ENCODE measurements at regions not wholly inside any gene's neighbourhood (a gene's known extent, or its start where the extent isn't known, plus 50 kb on each side); places are given as distances from the start of the nearest gene placed in this dataset.

GRCh38 chr6:133688705-133689492, 200.0 kb upstream of the TCF21 start:
- H4K20me1 ChIP-seq (ENCODE audit: insufficient read depth, low read length): no peaks in the 10 kb centered on the region
- no peaks in the 10 kb centered on the region for H3K9me1 ChIP-seq (ENCODE audit: insufficient read depth, low read length)
- no peak overlapping the region for H2BK20ac ChIP-seq (ENCODE audit: low read depth, low read length)
- in situ Hi-C loops (cut with MboI; ENCODE audit: low sequenced_read_pairs) (no loop called here), intact Hi-C loops (cut with micrococcal nuclease) (no loop called here), dilution Hi-C loops (cut with HindIII; ENCODE audit: low sequenced_read_pairs, unreplicated experiment) (no loop called here)
- ChIA-PET POLR2A (ENCODE audit: unreplicated experiment) (no interaction called here), CTCF (interaction anchor here (0.7 to 0.8 kb wide), 2 partner anchors 16 to 18 kb away, joined by 3 read pairs; no protein-coding TSS in a partner anchor)
- no peak overlapping the region for H3K27ac ChIP-seq (ENCODE audit: insufficient read depth, low read length)
- no peak overlapping the region for H2BK15ac ChIP-seq (ENCODE audit: low read depth, low read length)
- no peak overlapping the region for H2BK5ac ChIP-seq (ENCODE audit: low read depth, low read length, poor library complexity, severe bottlenecking)
- WGBS, 2 experiments (ENCODE audit: extremely low coverage in 2 of 2, insufficient read length in 1 of 2): 90% methylated on average over 2 of the region's 5 CpGs; no CpG with 5 or more reads in 1 of the 2 experiments
- no peak overlapping the region for H3K18ac ChIP-seq (ENCODE audit: low read depth, low read length)
- H3K23ac ChIP-seq (ENCODE audit: low read depth, low read length): no peak overlapping the region
- H2AK9ac ChIP-seq (replicated peaks; ENCODE audit: low read depth, low read length, poor library complexity): no peak overlapping the region
- H2AK5ac ChIP-seq (ENCODE audit: low read depth, low read length): no peak overlapping the region
- no peaks in the 10 kb centered on the region for H3K4me1 ChIP-seq (ENCODE audit: control insufficient read depth, insufficient read depth, low read length)
- no peak overlapping the region for H2BK120ac ChIP-seq (ENCODE audit: low read depth, low read length)
- H2AFZ ChIP-seq (replicated peaks; ENCODE audit: low read length, poor library complexity): no peak overlapping the region
- no peaks in the 10 kb centered on the region for H3K79me1 ChIP-seq (ENCODE audit: low read depth in 1 of 2, low read length in 2 of 2)
- H4K5ac ChIP-seq (ENCODE audit: low read depth, low read length): no peak overlapping the region
- H3K36me3 ChIP-seq (ENCODE audit: control insufficient read depth, insufficient read depth, low read length): no peaks in the 10 kb centered on the region
- H3K27me3 ChIP-seq (ENCODE audit: control insufficient read depth, insufficient read depth, low read length): no peaks in the 10 kb centered on the region
- ATAC-seq (ENCODE audit: low read depth) (no peak), DNase-seq (no peak)
- no peak overlapping the region for H3K9ac ChIP-seq (ENCODE audit: low read depth, low read length)
- H4K8ac ChIP-seq (ENCODE audit: low read depth in 2 of 2, low read length in 2 of 2): no peak overlapping the region
- no peak overlapping the region for H3K14ac ChIP-seq (replicated peaks; ENCODE audit: low read depth, low read length)
- H3K9me3 ChIP-seq (ENCODE audit: control insufficient read depth, insufficient read depth, low read length): no peaks in the 10 kb centered on the region; the same call in 1 of the 2 replicates
- H3K4me3 ChIP-seq (ENCODE audit: insufficient read depth, low read depth, low read length): no peak overlapping the region
- H3K56ac ChIP-seq (ENCODE audit: extremely low read depth, insufficient read depth, low read length): no peak overlapping the region
- H3K4ac ChIP-seq (ENCODE audit: low read depth, low read length): no peak overlapping the region
- no peak overlapping the region for H3K4me2 ChIP-seq (ENCODE audit: low read depth, low read length)
- TF ChIP-seq RCOR1 (IDR thresholded peaks at IDR 0.05; ENCODE audit: insufficient replicate concordance, low read length): no peak
- TF ChIP-seq MAFK (IDR thresholded peaks at IDR 0.05; ENCODE audit: low read depth, low read length): no peak
- TF ChIP-seq RFX5 (IDR thresholded peaks at IDR 0.05; ENCODE audit: low read depth, low read length): no peak
- TF ChIP-seq MXI1 (IDR thresholded peaks at IDR 0.05; ENCODE audit: borderline replicate concordance, low read depth, low read length): no peak
- TF ChIP-seq, protein P1, sequence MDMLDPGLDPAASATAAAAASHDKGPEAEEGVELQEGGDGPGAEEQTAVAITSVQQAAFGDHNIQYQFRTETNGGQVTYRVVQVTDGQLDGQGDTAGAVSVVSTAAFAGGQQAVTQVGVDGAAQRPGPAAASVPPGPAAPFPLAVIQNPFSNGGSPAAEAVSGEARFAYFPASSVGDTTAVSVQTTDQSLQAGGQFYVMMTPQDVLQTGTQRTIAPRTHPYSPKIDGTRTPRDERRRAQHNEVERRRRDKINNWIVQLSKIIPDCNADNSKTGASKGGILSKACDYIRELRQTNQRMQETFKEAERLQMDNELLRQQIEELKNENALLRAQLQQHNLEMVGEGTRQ (IDR thresholded peaks at IDR 0.05; ENCODE audit: low read depth, low read length): no peak
- no peak for TF ChIP-seq RAD21 (IDR thresholded peaks at IDR 0.05; ENCODE audit: low read length)
- TF ChIP-seq MAZ (IDR thresholded peaks at IDR 0.05; ENCODE audit: borderline replicate concordance, low read depth, low read length): no peak
- TF ChIP-seq CTCF (conservative IDR thresholded peaks at IDR 0.05; ENCODE audit: low read depth, low read length): no peak
- TF ChIP-seq NFE2L2 (IDR thresholded peaks at IDR 0.05; ENCODE audit: low read depth, low read length): no peak
- TF ChIP-seq ELK1 (IDR thresholded peaks at IDR 0.05; ENCODE audit: borderline replicate concordance, low read depth, low read length): no peak
- TF ChIP-seq FOS (IDR thresholded peaks at IDR 0.05; ENCODE audit: low read depth, low read length): no peak
- TF ChIP-seq POLR2A (IDR thresholded peaks at IDR 0.05; ENCODE audit: low read depth, low read length): no peak
- no peak for TF ChIP-seq BHLHE40 (IDR thresholded peaks at IDR 0.05; ENCODE audit: low read depth, low read length)
- TF ChIP-seq CEBPB (IDR thresholded peaks at IDR 0.05; ENCODE audit: low read depth, low read length): no peak
- no peak for TF ChIP-seq CHD1 (IDR thresholded peaks at IDR 0.05; ENCODE audit: low read depth, low read length)
- no peak for TF ChIP-seq SMC3 (IDR thresholded peaks at IDR 0.05; ENCODE audit: low read depth, low read length)
- BruUV-seq (replicated peaks): no TSS peak
- no peak overlapping the region for H4K91ac ChIP-seq (ENCODE audit: insufficient read depth, low read depth, low read length)

All from IMR-90 (cell line).